Activated CD4-positive, alpha-beta T cell treated with anti-CD3 and anti-CD28 coated beads, Interleukin-2, amount 50 U/mL, for 16 hours (primary cell): ENCODE measurements at regions not wholly inside any gene's neighbourhood (a gene's known extent, or its start where the extent isn't known, plus 50 kb on each side); places are given as distances from the start of the nearest gene placed in this dataset.
"Not testable (repeated sequence)": the region's sequence is repeated elsewhere in the genome, so short reads cannot be mapped to it uniquely, and the experiment has no call there.

Experiments used
- DNase-seq: peaks from one replicate; pipeline ENCODE4 v3.0.0-alpha.2; 2020

DNA sequence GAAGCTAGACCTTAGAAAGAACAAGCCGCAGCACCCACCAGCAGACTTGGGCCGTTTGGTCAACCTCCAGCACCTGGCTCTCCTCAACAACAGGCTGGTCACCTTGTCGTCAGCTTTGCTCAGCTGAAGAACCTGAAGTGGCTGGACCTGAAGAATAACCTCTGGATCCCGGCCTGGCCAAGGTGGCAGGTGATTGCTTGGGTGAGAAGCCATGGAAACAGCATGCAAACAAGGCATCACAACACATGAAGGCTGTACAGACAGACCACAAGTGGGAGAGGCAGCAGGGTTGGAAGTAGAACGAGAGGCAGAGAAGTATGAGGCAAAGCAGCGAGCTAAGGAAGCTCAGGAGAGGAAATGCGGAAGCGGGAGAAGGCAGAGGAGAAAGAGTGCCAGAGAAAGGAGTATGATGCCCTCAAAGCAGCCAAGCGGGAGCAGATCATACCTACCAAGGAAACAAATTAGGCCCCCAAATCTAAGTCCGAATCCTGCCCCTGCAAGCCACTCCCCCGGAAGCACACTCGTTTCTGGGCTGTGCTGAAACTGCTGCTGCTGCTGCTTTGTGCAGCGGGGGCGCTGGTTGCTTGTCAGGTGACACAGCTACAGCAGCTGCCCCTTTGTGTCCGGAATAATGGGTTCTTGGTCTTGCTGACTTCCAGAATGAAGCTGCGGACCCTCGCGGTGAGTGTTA, 121.6 kb upstream of the LGSN start:
- DNase-seq = peak; percentile 2

DNA sequence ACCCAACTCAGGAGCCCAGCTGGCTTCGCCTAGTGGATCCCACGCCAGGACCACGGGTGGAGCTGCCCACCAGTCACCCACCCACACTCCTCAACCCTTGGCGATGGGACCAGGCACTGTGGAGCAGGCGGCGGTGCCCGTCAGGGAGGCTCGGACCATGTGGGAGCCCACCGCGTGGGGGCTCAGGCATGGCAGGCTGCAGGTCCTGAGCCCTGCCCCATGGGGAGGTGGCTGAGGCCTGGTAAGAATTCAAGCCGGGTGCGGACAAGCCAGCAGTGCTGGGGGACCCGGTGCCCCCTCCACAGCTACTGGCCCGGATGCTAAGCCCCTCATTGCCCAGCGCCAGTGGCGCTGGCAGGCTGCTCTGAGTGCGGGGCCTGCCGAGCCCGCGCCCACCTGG, 123.1 kb upstream of the LGSN start:
- DNase-seq = no peak

DNA sequence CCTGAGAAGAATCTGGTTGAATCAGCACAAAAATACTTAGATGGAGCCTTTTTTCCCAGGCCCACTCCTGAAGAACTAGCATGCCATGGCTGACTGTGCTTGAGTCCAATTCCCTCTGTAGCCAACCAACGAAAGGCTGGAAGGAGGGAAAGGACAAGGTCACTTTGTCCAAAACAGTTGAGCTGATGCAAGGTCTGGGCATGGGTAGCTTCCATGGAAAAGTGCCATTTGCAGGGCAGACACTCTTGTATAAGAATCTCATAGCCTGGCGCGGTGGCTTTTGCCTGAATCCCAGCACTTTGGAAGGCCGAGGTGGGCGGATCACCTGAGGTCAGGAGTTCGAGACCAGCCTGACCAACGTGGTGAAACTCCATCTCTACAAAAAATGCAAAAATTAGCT, 125.0 kb upstream of the LGSN start:
- DNase-seq = no peak

DNA sequence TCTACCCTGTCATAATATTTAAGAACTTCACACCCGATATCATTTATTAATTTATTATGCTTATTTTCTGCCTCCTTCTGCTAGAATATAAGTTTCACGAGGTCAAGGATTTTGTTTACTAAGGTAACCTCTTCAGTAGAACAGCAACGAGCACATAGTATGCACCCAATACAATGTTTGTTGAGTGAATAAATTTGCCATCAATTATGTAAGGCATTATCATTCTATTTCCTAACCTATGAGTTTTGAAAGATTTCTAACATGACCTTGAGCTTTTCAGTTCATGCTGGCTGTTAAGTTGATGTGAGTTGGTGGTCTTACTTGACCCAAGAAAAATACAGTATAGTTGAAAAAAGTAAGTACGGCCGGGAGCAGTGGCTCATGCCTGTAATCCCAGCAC, 125.9 kb upstream of the LOC128125822 start:
- DNase-seq = no peak

DNA sequence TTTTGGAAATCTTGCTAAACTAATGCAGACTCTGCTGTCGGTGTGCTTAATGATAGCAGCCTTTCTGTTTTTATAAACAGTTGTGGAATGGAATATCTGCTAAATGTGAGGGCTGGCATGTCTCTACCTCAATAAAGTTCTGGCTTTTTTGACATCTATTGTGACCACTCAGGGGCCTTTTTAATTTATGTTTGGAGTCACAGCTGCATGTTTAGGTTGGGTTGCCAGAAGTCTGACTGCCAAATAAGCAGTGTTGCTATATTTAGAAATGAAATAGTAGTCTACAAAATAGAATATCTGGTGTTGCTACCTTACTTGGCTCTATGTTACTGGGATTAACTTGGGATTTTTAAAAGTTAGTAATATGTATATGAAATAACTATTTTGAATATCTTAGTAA, 125.1 kb upstream of the LOC128125822 start:
- no peak for DNase-seq

DNA sequence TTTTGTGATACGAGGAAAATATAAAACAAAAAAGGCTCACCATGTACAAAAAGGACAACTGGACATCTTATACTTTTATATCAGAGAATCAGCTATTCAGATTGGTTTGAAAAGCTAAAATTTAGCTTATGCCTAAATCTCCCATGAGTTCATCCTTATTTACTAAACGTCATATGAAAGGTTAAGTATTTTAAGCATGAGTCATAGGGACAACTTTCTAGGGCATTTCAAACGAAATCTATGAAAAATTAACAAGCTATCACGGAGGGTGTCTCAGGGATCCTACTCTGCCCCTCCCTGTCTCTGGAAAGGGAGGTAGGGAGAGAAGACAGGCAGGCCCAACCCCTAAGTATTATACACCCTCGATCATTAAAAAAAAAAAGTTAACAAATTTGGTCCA, 124.1 kb upstream of the LOC128125822 start:
- DNase-seq = no peak

DNA sequence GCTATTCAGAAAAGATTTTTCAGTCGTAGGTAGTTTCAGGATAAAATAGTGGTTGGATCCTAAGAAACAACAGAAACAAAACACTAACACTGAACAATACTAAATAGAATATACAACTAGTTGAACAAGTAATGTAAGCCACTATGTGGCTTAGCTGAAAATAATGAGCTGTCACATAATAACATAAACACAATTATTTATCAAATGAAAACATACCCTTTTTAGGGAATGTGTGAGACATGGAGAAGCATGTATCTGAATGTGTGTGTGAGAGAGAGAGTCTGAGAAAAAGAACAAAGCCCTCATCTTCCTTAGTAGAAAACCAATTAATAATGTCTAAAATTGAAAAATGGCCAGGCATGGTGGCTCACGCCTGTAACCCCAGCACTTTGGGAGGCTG, 122.6 kb upstream of the LOC128125822 start:
- no peak for DNase-seq

DNA sequence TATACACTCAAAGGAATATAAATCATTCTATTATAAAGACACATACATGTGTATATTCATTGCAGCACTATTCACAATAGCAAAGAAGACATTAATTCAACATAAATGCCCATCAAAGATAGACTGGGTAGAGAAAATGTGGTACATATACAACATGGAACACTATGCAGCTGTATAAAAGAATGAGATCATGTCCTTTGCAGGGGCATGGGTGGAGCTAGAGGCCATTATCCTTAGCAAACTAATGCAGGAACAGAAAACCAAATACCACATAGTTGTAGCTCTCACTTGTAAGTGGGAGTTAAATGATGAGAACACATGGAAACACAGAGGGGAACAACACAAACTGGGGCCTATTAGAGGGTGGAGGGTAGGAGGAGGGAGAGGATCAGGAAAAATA, 121.0 kb upstream of the LOC128125822 start:
- DNase-seq = no peak

DNA sequence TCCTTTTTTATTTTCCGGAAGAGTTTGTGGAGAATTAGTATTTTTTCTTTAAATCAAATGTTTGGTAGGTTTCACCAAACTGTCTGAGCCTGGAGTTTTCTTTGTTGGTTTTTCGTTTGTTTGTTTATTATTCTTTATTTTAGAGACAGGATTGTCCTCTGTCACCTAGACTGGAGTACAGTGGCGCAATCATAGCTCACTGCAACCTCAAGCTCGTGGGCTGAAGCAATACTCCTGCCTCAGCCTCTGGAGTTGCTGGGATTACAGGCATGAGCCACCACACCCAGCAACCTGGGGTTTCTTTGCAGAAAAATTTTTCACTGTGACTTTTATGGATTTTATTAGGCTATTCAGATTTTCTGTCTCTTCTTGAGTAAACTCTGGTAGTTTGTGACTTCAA, 120.2 kb upstream of the LOC128125822 start:
- DNase-seq = no peak

DNA sequence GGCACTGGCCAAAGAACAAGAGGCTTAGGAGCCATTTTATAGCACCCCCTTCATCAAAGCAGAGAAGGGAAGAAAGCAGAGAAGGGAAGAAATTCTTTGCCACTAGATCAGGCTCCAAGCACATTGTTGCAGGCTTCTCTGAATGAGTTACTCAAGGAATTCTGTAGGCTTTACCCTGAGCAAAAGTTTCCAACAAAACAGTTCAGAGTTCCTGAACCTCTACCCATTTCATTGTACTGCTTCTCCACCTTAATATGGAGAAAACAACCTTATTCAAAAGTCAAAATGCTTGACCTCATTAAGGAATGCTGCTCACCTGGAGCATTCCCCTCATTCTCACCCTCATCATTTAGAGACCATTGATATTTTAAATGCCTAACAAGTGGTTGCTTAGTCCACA, 115.5 kb upstream of the LOC128125822 start:
- no peak for DNase-seq

DNA sequence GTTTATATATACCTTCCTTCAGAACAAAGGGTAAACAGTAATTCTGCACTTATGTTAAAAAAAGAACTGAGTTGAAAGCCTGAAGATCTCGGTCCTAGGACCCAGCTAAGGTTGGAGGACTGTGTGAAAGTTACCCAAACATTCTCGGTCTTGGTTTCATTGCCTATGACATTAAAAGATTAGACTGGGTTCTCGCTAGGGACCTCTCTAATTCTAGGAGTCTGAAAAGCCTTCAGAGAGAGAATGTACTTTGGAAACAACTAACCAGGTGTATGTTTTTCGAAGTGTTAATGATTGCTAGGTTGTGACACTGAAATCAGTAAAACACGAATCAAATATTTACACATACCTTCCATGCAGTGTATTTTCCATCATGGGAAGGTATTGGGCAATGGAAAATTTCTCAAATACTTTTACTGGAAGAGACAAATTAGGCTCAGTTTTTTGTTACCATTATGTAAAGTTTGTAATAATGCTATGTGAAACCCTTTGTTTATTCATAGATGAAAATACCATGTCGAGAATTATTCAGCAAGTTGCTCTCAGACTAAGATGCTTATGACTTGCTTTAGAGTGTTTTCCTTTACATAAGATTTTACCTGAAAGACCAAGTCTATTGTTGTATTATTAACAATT, 113.7 kb upstream of the LOC128125822 start:
- no peak for DNase-seq

DNA sequence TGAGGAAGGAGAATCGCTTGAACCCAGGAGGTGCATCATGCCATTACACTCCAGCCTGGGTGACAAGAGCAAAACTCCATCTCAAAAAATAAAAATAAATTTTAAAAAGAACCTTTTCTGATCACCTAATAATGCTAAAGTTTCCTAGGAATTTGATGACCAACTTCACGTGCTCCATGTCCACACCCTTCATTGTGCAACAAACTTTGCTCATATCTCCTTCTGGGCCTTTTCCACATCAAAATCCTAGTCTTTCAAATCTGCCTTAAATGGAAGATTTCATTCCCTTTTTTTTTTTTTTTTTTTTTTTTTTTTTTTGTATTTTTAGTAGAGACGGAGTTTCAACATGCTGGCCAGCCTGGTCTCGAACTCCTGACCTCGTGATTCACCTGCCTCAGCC, 112.5 kb upstream of the LOC128125822 start:
- no peak for DNase-seq

DNA sequence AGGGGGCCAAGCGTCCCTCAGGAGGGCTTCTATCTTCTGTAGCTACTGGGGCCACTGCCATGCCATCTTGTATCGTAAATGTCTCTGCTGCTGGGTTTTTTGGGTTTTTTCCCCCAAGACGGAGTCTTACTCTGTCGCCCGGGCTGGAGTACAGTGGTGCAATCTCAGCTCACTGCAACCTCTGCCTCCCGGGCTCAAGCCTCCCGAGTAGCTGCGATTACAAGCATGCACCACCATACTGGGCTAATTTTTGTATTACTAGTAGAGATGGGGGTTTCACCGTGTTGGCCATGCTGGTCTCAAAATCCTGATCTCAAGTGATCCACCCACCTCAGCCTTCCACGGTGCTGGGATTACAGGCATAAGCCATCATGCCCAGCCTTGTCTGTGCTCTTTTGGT, 111.3 kb upstream of the LOC128125822 start:
- DNase-seq = no peak

DNA sequence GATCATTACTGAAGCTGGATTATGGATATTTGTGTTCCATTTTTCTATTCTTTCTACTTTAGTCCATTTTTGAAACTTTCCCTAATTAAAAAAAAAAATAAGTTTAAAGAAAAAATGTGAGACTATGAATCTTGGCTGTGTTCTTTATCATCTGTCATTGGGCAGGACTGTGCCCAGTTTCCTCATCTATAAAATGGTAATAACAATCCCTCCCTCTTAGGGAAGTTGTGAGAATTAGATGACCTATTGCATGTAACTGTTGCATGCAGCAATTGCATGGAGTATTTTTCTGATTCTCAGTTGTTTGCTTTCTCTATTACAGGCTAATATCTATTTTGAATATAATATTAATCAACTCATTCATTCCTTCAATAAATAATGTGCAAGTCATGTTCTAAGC, 108.2 kb upstream of the LOC128125822 start:
- no peak for DNase-seq

DNA sequence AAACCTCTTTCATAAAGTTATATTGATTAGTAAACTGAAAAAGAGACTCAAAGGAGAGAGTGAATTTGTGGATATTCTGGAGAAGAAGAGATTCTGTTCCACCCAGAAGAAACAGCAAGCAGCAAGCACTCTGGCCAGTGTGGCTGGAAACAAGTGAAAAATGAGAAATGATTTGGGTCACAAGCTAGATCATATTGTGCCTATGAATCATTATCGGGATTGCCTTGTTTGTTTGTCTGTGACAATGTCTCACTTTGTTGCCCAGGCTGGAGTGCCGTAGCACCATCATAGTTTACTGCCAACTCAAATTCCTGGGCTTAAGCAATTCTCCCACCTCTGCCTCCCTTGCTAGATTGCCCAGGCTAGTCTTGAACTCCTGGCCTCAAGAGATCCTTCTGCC, 106.5 kb upstream of the LOC128125822 start:
- DNase-seq = no peak

DNA sequence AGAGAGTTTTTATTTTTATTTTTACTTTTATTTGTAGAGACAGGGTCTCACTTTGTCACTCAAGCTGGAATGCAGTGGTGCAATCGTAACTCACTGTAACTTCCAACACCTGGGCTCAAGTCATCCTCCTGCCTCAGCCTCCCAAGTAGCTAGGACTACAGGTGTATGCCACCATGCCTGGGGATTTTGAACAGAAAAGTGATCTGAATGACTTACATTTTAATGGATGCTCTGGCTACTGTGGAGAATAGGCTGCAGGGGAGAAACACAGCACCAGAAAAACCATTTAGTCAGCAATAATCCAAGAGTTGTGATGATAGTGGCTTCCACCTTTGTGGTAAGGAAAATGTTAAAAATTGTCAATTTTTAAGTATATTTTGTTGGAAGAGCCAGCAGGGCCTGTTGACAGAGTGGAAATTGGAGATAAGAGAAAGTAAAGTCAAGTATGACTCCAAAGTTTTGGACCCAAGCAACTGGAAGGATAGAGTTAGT, 106.0 kb upstream of the LOC128125822 start:
- DNase-seq = no peak

DNA sequence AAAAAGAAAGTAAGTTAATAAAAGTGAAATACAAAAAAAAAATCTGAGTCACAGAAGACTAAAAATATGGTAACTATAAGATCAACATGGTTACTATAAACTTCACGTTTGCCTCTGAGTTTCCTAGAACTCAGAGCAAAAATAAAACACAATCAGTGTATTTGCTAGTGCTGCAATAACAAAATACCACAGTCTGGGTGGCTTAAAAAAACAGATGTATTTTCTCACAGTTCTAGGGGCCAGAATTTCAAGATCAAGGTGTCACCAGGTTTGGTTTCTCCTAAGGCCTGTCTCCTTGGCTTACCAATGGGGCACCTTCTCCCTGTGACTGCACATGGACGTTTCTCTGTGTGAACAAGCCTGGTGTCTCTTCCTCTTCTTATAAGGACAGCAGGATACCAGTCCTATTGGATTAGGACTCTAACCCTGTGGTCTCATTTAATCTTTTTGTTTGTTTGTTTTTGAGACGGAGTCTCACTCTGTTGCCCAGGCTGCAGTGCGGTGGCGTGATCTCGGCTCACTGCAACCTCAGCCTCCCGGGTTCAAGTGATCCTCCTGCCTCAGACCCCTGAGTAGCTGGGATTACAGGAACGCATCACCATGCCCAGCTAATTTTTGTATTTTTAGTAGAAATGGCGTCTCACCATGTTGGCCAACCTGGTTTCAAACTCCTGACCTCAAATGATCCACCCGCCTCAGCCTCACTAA, 104.9 kb upstream of the LOC128125822 start:
- DNase-seq = no peak

DNA sequence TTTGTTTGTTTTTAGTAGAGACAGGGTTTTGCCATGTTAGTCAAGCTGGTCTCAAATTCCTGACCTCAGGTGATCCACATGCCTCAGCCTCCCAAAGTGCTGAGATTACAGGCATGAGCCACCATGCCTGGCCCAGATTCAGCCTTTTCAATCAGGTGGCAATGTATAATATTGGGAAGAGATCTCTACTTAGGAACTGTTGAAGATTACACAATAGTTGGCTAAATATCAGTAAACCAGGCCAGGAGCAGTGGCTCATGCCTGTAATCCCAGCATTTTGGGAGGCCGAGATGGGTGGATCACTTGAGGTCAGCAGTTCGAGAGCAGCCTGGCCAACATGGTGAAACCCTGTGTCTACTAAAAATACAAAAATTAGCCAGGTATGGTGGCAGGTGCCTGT, 101.1 kb upstream of the LOC128125822 start:
- not testable (repeated sequence) for DNase-seq

DNA sequence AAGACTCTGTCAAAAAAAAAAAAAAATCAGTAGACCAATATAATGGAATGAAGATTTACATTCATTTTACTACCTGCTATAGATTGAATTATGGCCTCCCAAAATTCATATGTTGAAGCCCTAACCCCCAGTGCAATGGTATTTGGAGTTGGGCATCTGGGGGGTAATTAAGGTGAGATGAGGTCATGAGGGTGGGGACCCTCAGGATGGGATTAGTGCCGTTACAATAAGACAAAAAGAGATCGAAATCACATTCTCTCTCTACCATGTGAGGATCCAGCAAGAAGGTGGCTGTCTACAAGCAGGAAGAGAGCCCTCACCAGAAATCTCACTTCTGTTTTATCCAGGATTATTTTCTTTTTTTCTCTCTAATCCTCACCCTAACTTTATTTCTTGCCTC, 100.6 kb upstream of the LOC128125822 start:
- DNase-seq = no peak

DNA sequence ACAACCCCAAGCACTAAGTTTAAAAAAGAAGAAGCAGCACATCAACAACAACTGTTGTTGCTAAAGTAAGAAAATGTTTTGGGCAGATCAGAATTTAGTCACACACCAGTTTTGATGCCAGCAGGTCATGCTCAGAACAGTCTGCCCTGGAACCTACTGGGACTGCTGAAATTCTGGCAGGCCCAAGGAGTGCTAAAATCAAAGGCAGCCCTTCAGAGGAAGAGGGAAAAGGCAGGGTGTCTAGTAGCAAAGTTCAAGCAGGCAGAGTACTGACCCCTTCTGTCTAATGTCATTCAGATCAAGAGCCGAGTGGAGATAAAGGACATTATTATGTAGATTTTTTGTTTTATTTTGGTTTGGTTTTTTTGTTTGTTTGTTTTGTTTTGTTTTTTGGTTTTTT, 96.6 kb upstream of the LOC128125822 start:
- DNase-seq = no peak

DNA sequence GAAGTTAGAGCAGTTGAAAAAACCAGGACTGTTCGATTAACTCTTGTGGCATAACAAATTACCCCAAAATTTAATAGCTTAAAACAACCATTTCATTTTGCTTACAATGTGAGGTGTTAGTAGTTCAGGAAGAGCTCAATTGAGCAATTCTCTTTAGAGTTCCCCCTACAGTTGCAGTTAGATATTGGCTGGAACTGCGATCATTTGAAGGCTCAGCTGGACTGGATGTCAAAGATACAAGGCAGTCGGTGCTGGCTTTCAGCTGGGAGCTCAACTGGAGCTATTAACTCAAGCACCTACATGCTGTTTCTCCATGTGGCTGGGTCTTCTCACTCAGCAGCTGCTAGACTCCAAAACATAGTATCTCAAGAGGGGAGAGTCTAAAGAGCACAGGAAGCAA, 96.0 kb upstream of the LOC128125822 start:
- DNase-seq = no peak

DNA sequence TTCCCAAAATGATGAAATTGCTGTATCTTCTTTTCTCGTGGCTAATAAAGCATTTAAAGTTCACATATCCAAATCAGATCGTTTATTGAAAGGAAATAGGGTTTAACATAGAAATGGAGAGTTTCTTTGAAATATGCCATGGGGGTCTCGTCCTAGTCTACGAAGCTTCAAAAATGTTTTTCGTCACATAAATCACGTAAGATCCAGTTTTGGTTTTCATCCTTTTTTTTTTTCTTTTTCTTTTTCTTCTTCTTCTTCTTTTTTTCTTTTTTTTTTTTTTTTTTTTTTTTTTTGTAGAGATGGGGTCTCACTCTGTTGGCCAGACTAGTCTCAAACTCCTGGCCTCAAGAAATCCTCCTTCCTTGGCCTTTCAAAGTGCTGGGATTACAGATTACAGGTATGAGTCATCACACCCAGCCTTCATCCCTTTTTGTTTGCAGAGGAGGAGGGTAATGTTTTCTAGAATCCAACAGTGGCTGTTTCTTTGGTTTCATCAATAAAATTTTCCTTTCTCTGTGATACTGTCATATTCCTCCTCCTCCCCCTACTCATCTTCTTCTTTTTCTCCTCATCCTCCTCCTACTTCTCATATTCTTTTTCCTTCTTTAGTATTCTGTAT, 94.7 kb upstream of the LOC128125822 start:
- no peak for DNase-seq

DNA sequence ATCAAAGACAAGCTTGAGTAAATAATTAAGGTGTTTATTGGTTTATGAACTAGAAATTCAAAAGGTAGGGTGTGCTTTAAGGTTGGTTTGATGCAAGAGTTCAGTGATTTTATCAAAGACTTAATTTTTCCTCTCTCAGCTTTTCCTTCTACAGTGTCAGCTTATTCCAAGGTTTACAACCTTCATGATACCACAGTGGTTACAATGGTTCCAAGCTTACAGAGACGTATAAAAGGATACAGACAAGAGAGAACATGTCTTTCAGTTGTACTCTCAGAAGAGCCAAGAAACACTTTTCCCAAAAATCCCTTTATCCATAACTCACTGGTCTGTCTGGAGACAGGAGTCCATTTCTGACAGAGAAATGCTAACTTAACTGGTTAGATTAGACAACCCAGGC, 93.5 kb upstream of the LOC128125822 start:
- DNase-seq = no peak

DNA sequence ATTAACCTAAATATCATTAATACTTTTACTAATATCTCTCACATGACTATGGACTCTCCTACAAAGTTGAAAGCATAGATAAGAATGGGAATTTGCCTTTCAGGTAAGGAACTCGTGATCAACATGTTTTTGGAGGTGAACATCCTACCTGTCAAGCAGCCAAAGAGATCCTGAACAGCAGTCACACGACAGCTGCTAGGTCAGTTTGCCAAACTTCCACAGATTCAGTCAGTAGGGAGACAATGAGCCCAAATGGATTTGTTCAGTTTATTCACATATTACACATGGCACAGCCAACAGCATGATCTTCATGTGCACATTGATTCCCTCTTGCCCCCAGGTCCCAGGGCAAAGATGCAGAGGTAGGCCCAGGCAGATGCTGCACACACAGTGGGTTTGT, 86.1 kb upstream of the LOC128125822 start:
- no peak for DNase-seq
